SK-N-SH treated with all-trans-retinoic acid at 6 μM for 48 hours (cell line): ENCODE measurements at regions not wholly inside any gene's neighbourhood (a gene's known extent, or its start where the extent isn't known, plus 50 kb on each side); places are given as distances from the start of the nearest gene placed in this dataset.

Source experiments
- ARNTL ChIP-seq: fragments of 450-650 bp; formaldehyde crosslinking; IDR thresholded peaks from 2 replicates; pipeline ENCODE4 v1.5.0; 2020; ENCODE audit warnings: low read depth, mild to moderate bottlenecking, moderate library complexity, borderline replicate concordance
- BACH2 ChIP-seq: fragments of 250-450 bp; sonication (Bioruptor Pico); IDR thresholded peaks from 2 replicates; pipeline ENCODE4 v1.9.0; 2021; ENCODE audit warnings: mild to moderate bottlenecking, borderline replicate concordance
- CREB5 ChIP-seq: fragments of 250-450 bp; sonication (Bioruptor Pico); IDR thresholded peaks from 2 replicates; pipeline ENCODE4 v1.5.1; 2020; ENCODE audit warnings: low read depth, mild to moderate bottlenecking, moderate library complexity
- CSDC2 ChIP-seq: fragments of 250-450 bp; sonication (Bioruptor Pico); IDR thresholded peaks from 2 replicates; pipeline ENCODE4 v1.5.0; 2020; ENCODE audit warnings: mild to moderate bottlenecking, moderate library complexity
- ISL1 ChIP-seq: fragments of 250-450 bp; sonication (Bioruptor Pico); IDR thresholded peaks from 2 replicates; pipeline ENCODE4 v2.1.2; 2022; ENCODE audit warnings: mild to moderate bottlenecking, moderate library complexity
- OSR1 ChIP-seq: fragments of 250-450 bp; sonication (Bioruptor Pico); IDR thresholded peaks from 2 replicates; pipeline ENCODE4 v1.8.0; 2022; ENCODE audit warnings: moderate library complexity, mild to moderate bottlenecking, inconsistent platforms
- POU6F1 ChIP-seq: fragments of 250-450 bp; sonication (Bioruptor Pico); IDR thresholded peaks from 2 replicates; pipeline ENCODE4 v1.8.0; 2021; ENCODE audit warnings: low read depth, mild to moderate bottlenecking, moderate library complexity, borderline replicate concordance
- RARB ChIP-seq: fragments of 250-450 bp; sonication (Bioruptor Pico); IDR thresholded peaks from 2 replicates; pipeline ENCODE4 v1.8.0; 2021; ENCODE audit warnings: mild to moderate bottlenecking, moderate library complexity
- SNAI2 ChIP-seq: fragments of 250-450 bp; sonication (Bioruptor Pico); IDR thresholded peaks from 2 replicates; pipeline ENCODE4 v1.5.0; 2020; ENCODE audit warnings: mild to moderate bottlenecking, moderate library complexity
- ZC3H10 ChIP-seq: fragments of 250-450 bp; sonication (Bioruptor Pico); IDR thresholded peaks from 2 replicates; pipeline ENCODE4 v1.5.1; 2021; ENCODE audit warnings: mild to moderate bottlenecking, moderate library complexity
- ZFP3 ChIP-seq: fragments of 250-450 bp; sonication (Bioruptor Pico); IDR thresholded peaks from 2 replicates; pipeline ENCODE4 v1.5.0; 2020; ENCODE audit warnings: mild to moderate bottlenecking, moderate library complexity
- ZFP30 ChIP-seq: fragments of 450-650 bp; formaldehyde crosslinking; IDR thresholded peaks from 2 replicates; pipeline ENCODE4 v1.5.0; 2022; ENCODE audit warnings: mild to moderate bottlenecking, moderate library complexity

- TF ChIP-seq ARNTL (CRISPR knock-in tag) (no peak), RARB (CRISPR knock-in tag) (no peak), ZC3H10 (CRISPR knock-in tag) (no peak), ISL1 (CRISPR knock-in tag) (no peak), ZFP30 (CRISPR knock-in tag) (no peak), BACH2 (CRISPR knock-in tag) (no peak), CSDC2 (CRISPR knock-in tag) (no peak), ZFP3 (CRISPR knock-in tag) (no peak), POU6F1 (no peak), OSR1 (CRISPR knock-in tag) (no peak), CREB5 (CRISPR knock-in tag) (no peak), SNAI2 (no peak)
These were observed 52.4 kb upstream of the GUCY1A1 start for GRCh38 chr4:155614111-155614762.
